Choroid plexus epithelial cell (primary cell): ENCODE measurements at regions not wholly inside any gene's neighbourhood (a gene's known extent, or its start where the extent isn't known, plus 50 kb on each side); places are given as distances from the start of the nearest gene placed in this dataset.
A peak's percentile ranks its signal among the peaks of the same experiment; 100 is the strongest.

ENCODE experiments used
- DNase-seq: peaks from one replicate; pipeline ENCODE4 v3.0.0-alpha.2; 2010; ENCODE audit warnings: low read depth
- H3K4me3 ChIP-seq: 2 replicates; pipeline ENCODE4 v1.5.1; 2011; ENCODE audit warnings: low read depth, mild to moderate bottlenecking, control low read depth, low read length, moderate library complexity
- CTCF ChIP-seq: conservative IDR thresholded peaks from 2 replicates; pipeline ENCODE4 v1.5.1; 2011; ENCODE audit warnings: low read depth, mild to moderate bottlenecking, control low read depth, inconsistent platforms, low read length, moderate library complexity

GRCh38 chr15:39443659-39444219 lies 137.1 kb upstream of the THBS1 start:
- no peak overlapping the region for H3K4me3 ChIP-seq
- no peak for DNase-seq
- TF ChIP-seq CTCF, result no peak

GRCh38 chr15:39444735-39445470 lies 136.0 kb upstream of the THBS1 start:
- no peak overlapping the region for H3K4me3 ChIP-seq
- TF ChIP-seq CTCF, result peak; percentile 15

GRCh38 chr15:39445931-39446330 lies 134.9 kb upstream of the THBS1 start:
- no peak for TF ChIP-seq CTCF
- no peak overlapping the region for H3K4me3 ChIP-seq
- DNase-seq, result no peak

More at GRCh38 chr15:39444735-39445470, 136.0 kb upstream of the THBS1 start:
- no peak for DNase-seq

DNA sequence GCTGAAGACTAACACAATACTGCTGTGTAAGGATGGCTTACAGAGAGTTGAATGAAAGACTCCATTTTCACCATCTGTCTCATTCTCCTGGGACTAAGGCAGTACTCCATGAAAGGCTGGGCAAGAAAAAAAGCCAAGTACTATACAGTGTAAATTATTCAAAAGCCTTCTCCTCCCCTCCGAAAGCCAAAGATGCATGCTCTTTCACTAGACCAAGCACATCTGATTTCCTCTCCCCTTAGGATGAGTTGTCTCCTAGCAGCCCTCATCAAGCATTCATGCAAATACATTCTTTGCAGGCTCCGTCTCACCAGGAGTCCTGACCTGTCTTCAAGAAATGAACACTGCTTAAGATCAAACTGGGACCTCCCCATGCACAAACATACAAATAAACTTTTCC lies 133.5 kb upstream of the THBS1 start:
- DNase-seq, result peak; percentile 72
- TF ChIP-seq CTCF, result no peak
- no peak overlapping the region for H3K4me3 ChIP-seq

DNA sequence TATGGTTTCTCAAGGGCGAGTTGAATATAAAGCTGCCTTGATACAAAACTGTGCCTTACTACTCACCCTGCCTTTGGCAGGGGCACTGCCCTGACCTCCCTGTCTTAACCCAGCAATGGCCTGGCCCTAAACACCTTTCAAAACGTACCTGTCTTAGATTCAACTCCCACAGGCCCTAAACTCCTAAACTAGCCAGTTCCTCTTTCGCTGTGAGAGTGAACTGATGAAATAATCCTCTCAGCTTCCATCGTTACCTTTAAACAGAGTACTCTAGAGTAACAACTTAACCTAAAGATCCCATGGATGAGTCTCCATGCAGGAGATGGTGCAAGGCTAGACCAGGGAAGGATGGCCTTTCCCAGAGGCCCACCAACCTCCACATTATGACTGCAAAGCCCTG lies 133.0 kb upstream of the THBS1 start:
- H3K4me3 ChIP-seq, result no peak overlapping the region
- DNase-seq, result no peak
- no peak for TF ChIP-seq CTCF

DNA sequence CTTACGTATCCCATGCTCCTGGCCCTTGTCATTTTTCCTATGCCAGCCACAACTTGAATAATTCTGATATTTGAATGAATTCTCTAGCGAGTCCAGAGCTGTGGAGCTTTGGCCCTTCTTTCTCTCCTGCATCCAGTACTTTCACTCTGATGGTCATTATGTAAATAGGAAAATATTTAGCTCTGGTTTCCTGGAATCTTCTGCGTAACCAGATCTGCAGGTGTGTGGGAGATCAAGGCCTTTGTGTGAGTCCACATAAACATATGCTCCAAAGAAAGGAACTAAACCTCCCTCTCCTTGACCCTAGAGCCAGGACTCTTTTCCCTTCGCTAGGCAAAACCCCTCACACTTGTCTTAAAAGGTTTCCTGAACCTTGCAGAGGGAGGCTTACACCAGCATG lies 132.5 kb upstream of the THBS1 start:
- H3K4me3 ChIP-seq, result no peak overlapping the region
- no peak for DNase-seq
- TF ChIP-seq CTCF, result no peak

DNA sequence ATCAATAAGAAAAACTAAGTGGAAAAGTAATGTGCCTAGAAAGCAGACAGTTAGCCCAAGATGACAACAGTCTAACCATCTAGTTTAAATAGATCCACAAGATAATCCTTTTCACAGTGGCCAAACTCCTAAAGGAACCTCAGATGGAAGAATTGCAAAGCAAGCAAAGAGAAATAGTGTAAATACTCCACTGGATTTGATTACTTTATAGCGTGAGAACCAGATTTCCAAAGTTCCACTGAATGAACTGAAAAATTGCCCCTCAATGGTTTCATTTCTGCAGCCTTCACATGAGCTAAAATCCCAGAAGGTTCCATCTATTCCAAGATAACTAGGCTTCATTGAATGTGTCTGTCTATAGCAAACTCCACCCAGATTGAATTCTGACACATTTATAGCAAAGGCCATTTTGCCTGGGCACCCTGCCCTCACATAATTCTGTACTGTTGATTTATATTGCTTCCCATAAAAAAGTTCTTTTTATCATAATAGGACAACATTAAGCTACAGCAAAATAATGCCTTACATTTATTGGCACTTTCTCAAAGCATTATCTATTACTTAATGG lies 129.7 kb upstream of the THBS1 start:
- DNase-seq, result no peak
- TF ChIP-seq CTCF, result no peak

More for the DNA sequence above, 129.7 kb upstream of the THBS1 start:
- H3K4me3 ChIP-seq, result no peak overlapping the region
